H9 (cell line): ENCODE measurements at regions not wholly inside any gene's neighbourhood (a gene's known extent, or its start where the extent isn't known, plus 50 kb on each side); places are given as distances from the start of the nearest gene placed in this dataset.

Experiments
- DNase-seq: peaks from one replicate; pipeline ENCODE4 v3.0.0-alpha.2; 2017
- H2AFZ ChIP-seq: one replicate; pipeline ENCODE4 v1.6.1; 2013; ENCODE audit warnings: mild to moderate bottlenecking, low read length, control low read depth, moderate library complexity
- H2AK5ac ChIP-seq: 2 replicates; pipeline ENCODE4 v1.6.1; 2013; ENCODE audit warnings: low read length, control low read depth, mixed read lengths; ENCODE audit not compliant: insufficient read length
- H2BK120ac ChIP-seq: one replicate; pipeline ENCODE4 v1.6.1; 2013; ENCODE audit warnings: low read depth, mild to moderate bottlenecking, low read length, control low read depth, inconsistent platforms; ENCODE audit not compliant: poor library complexity, severe bottlenecking
- H2BK12ac ChIP-seq: 2 replicates; pipeline ENCODE4 v1.6.1; 2013; ENCODE audit warnings: low read length, control low read depth, mixed read lengths, low read depth; ENCODE audit not compliant: insufficient read length
- H2BK15ac ChIP-seq: 2 replicates; pipeline ENCODE4 v1.6.1; 2013; ENCODE audit warnings: low read depth, low read length, control low read depth
- H2BK20ac ChIP-seq: one replicate; pipeline ENCODE4 v1.6.1; 2013; ENCODE audit warnings: low read depth, mild to moderate bottlenecking, low read length, control low read depth, inconsistent platforms; ENCODE audit not compliant: poor library complexity, severe bottlenecking
- H2BK5ac ChIP-seq: 2 replicates; pipeline ENCODE4 v1.6.1; 2013; ENCODE audit warnings: low read length, control low read depth, mixed read lengths; ENCODE audit not compliant: insufficient read length
- H3K14ac ChIP-seq: 2 replicates; pipeline ENCODE4 v1.6.1; 2013; ENCODE audit warnings: low read length, control low read depth; ENCODE audit not compliant: insufficient read depth
- H3K18ac ChIP-seq: 2 replicates; pipeline ENCODE4 v1.6.1; 2013; ENCODE audit warnings: low read depth, mild to moderate bottlenecking, mixed read lengths, low read length, control low read depth; ENCODE audit not compliant: insufficient read length
- H3K23ac ChIP-seq: 2 replicates; pipeline ENCODE4 v1.6.1; 2013; ENCODE audit warnings: low read length, control low read depth, mixed read lengths, low read depth; ENCODE audit not compliant: insufficient read length
- H3K23me2 ChIP-seq: 2 replicates; pipeline ENCODE4 v1.6.1; 2013; ENCODE audit warnings: low read depth, mild to moderate bottlenecking, mixed read lengths, low read length, control low read depth; ENCODE audit not compliant: insufficient read length, poor library complexity, severe bottlenecking
- H3K27ac ChIP-seq: 2 replicates; pipeline ENCODE4 v1.5.1; 2013; ENCODE audit warnings: low read length, control low read depth, mixed read lengths, low read depth; ENCODE audit not compliant: insufficient read length
- H3K27me3 ChIP-seq: 2 replicates; pipeline ENCODE4 v1.6.1; 2013; ENCODE audit warnings: low read length, control low read depth, inconsistent platforms; ENCODE audit not compliant: insufficient read depth
- H3K4ac ChIP-seq: 2 replicates; pipeline ENCODE4 v1.6.1; 2013; ENCODE audit warnings: low read depth, mild to moderate bottlenecking, control low read depth, inconsistent platforms, low read length, moderate library complexity
- H3K4me1 ChIP-seq: 2 replicates; pipeline ENCODE4 v1.6.1; 2013; ENCODE audit warnings: low read length, control low read depth, inconsistent platforms; ENCODE audit not compliant: insufficient read depth
- H3K4me2 ChIP-seq: 2 replicates; pipeline ENCODE4 v1.6.1; 2013; ENCODE audit warnings: low read length, control low read depth, mixed read lengths; ENCODE audit not compliant: insufficient read length, insufficient read depth
- H3K56ac ChIP-seq: 2 replicates; pipeline ENCODE4 v1.6.1; 2013; ENCODE audit warnings: low read depth, mild to moderate bottlenecking, mixed read lengths, low read length, control low read depth; ENCODE audit not compliant: insufficient read length
- H3K79me1 ChIP-seq: 2 replicates; pipeline ENCODE4 v1.6.1; 2013; ENCODE audit warnings: low read depth, mild to moderate bottlenecking, moderate library complexity, low read length, control low read depth, inconsistent platforms; ENCODE audit not compliant: insufficient read depth, poor library complexity, severe bottlenecking
- H3K79me2 ChIP-seq: 2 replicates; pipeline ENCODE4 v1.6.1; 2013; ENCODE audit warnings: low read length, control low read depth, inconsistent platforms; ENCODE audit not compliant: insufficient read depth
- H3K9ac ChIP-seq: 2 replicates; pipeline ENCODE4 v1.6.1; 2013; ENCODE audit warnings: low read length, control low read depth, mixed read lengths; ENCODE audit not compliant: insufficient read length; ENCODE audit errors: extremely low read depth
- H3K9me3 ChIP-seq: one replicate; pipeline ENCODE4 v1.6.1; 2013; ENCODE audit warnings: low read depth, low read length, inconsistent platforms; ENCODE audit not compliant: control insufficient read depth
- H3T11ph ChIP-seq: one replicate; pipeline ENCODE4 v1.6.1; 2013; ENCODE audit warnings: mild to moderate bottlenecking, low read length, control low read depth, inconsistent platforms
- H4K20me1 ChIP-seq: one replicate; pipeline ENCODE4 v1.6.1; 2013; ENCODE audit not compliant: control insufficient read depth, insufficient read length, insufficient read depth
- H4K5ac ChIP-seq: 2 replicates; pipeline ENCODE4 v1.6.1; 2013; ENCODE audit warnings: low read depth, mild to moderate bottlenecking, mixed read lengths, low read length, control low read depth; ENCODE audit not compliant: insufficient read length
- H4K8ac ChIP-seq: replicated peaks from 2 replicates; pipeline ENCODE4 v1.6.1; 2013; ENCODE audit warnings: low read length, control low read depth, mixed read lengths, low read depth; ENCODE audit not compliant: insufficient read length
- H4K91ac ChIP-seq: 2 replicates; pipeline ENCODE4 v1.6.1; 2013; ENCODE audit warnings: low read depth, mild to moderate bottlenecking, moderate library complexity, mixed read lengths, low read length, control low read depth; ENCODE audit not compliant: insufficient read length
- H3K27ac Mint-ChIP-seq, 3 experiments: 2 replicates in 2 of 3; 3 replicates in 1 of 3; pipeline ENCODE4 v1.8.0; 2020 to 2021; ENCODE audit warnings: mixed read lengths in 3 of 3, mild to moderate bottlenecking in 1 of 3, moderate library complexity in 1 of 3
- H3K27me3 Mint-ChIP-seq: 2 replicates; pipeline ENCODE4 v1.8.0; 2021; ENCODE audit warnings: low read depth, mild to moderate bottlenecking, moderate library complexity, mixed read lengths
- H3K36me3 Mint-ChIP-seq, 3 experiments: 2 replicates in 2 of 3; 3 replicates in 1 of 3; pipeline ENCODE4 v1.8.0; 2020 to 2021; ENCODE audit warnings: low read depth in 3 of 3, mixed read lengths in 3 of 3; ENCODE audit not compliant: insufficient read depth in 1 of 3
- H3K4me1 Mint-ChIP-seq, 2 experiments: 2 replicates each; pipeline ENCODE4 v1.8.0; 2020; ENCODE audit warnings: mixed read lengths in 2 of 2
- H3K4me3 Mint-ChIP-seq, 2 experiments: 2 replicates in 1 of 2; 3 replicates in 1 of 2; pipeline ENCODE4 v1.8.0; 2020 to 2021; ENCODE audit warnings: mild to moderate bottlenecking in 2 of 2, mixed read lengths in 2 of 2, moderate library complexity in 1 of 2
- H3K9me3 Mint-ChIP-seq, 2 experiments: 2 replicates in 1 of 2; 3 replicates in 1 of 2; pipeline ENCODE4 v1.8.0; 2020; ENCODE audit warnings: mild to moderate bottlenecking in 2 of 2, mixed read lengths in 2 of 2, moderate library complexity in 1 of 2
- CTCF ChIP-seq: fragments of 200-600 bp; sonication (generic); conservative IDR thresholded peaks from 3 replicates; pipeline ENCODE4 v1.8.0; 2021; ENCODE audit warnings: antibody characterized with exemption, mild to moderate bottlenecking
- WGBS: extraction: QIAGEN DNeasy Blood & Tissue Kit; methylation state at CpG from one replicate; pipeline ENCODE4 v1.1.7; 2013; ENCODE audit warnings: missing lambda C conversion rate, low lambda C conversion rate, mixed read lengths; ENCODE audit not compliant: insufficient read length; ENCODE audit errors: extremely low coverage; 5-methylcytosine and 5-hydroxymethylcytosine counted together

DNA sequence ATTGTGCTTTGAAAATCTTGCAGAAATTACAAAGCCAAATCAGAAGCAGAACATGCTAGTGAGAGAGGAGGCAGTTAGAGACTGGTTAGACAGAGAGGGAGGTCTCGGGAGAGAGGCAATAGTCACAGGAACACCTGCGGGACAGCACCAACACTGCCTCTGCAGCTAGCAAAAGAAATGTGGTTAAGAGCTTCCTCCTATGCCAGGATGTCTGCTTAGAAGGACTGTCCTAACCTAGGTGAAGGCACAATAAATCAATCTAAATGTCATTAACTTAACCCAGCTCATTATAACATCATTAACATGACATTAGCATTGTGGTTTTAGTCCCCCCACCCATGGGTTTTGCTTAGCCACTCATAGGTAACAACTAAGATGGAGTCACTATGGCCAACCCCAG lies 726.7 kb downstream of the PCDH18 start:
- H3K27me3 ChIP-seq: no peaks in the 10 kb centered on the region; the same call in 1 of the 2 replicates
- no peak overlapping the region for H3K4me3 Mint-ChIP-seq
- no peak for TF ChIP-seq CTCF
- no peak overlapping the region for H3K18ac ChIP-seq
- no peak overlapping the region for H4K8ac ChIP-seq
- no peak overlapping the region for H4K5ac ChIP-seq
- H2AK5ac ChIP-seq: no peak overlapping the region
- no peaks in the 10 kb centered on the region for H3K79me2 ChIP-seq
- peaks cover 15 to 17% of the 10 kb centered on the region in 2 experiments for H3K9me3 Mint-ChIP-seq
- no peak overlapping the region for H2BK20ac ChIP-seq
- no peak overlapping the region for H3K56ac ChIP-seq
- no peak overlapping the region for H4K91ac ChIP-seq
- no peaks in the 10 kb centered on the region for H3K79me1 ChIP-seq
- WGBS: no CpG with 5 or more reads among the region's 2 CpGs
- H3K4ac ChIP-seq: no peak overlapping the region
- H3K4me2 ChIP-seq: no peak overlapping the region
- no peak overlapping the region for H3K23ac ChIP-seq
- no peak overlapping the region for H2BK15ac ChIP-seq
- no peak overlapping the region for H2BK5ac ChIP-seq
- no peaks in the 10 kb centered on the region for H4K20me1 ChIP-seq
- no peak overlapping the region for H2BK12ac ChIP-seq
- H3K9me3 ChIP-seq: no peaks in the 10 kb centered on the region
- no peak for DNase-seq
- H2AFZ ChIP-seq: no peak overlapping the region
- H2BK120ac ChIP-seq: no peak overlapping the region
- H3K27ac Mint-ChIP-seq: no peak overlapping the region
- H3K9ac ChIP-seq: no peak overlapping the region
- no peak overlapping the region for H3K14ac ChIP-seq
- H3T11ph ChIP-seq: no peak overlapping the region
- no peaks in the 10 kb centered on the region for H3K23me2 ChIP-seq
- H3K27ac ChIP-seq: no peak overlapping the region
- peaks cover 19 to 25% (median 19%) of the 10 kb centered on the region in 3 experiments for H3K36me3 Mint-ChIP-seq
- H3K4me1 ChIP-seq: peaks cover 3% of the 10 kb centered on the region; the same call in 1 of the 2 replicates
- peaks cover 19 to 21% of the 10 kb centered on the region in 2 experiments for H3K4me1 Mint-ChIP-seq
- H3K27me3 Mint-ChIP-seq: no peaks in the 10 kb centered on the region
